IMR-90 (cell line): ENCODE measurements at regions not wholly inside any gene's neighbourhood (a gene's known extent, or its start where the extent isn't known, plus 50 kb on each side); places are given as distances from the start of the nearest gene placed in this dataset.

ENCODE experiments used
- ATAC-seq: fragments of 200-7000 bp; cut with Tn5 transposase; 2 replicates; pipeline ENCODE4 v1.9.1; 2020; ENCODE audit warnings: low read depth, mild to moderate bottlenecking, moderate library complexity
- BruUV-seq: library from RNA; stranded (reverse); fragments of 400-500 nt; replicated peaks from 2 replicates; lab custom pipeline; 2021; lab: Mats Ljungman, UMichigan
- CTCF ChIA-PET: fragments of 300-600 bp; formaldehyde crosslinking; extraction: SDS; loops from one replicate; lab custom pipeline; 2021; ENCODE audit warnings: antibody characterized with exemption; lab: Yijun Ruan, JAX
- POLR2A ChIA-PET: fragments of 300-600 bp; sonication (Branson Sonifier 250); formaldehyde crosslinking; loops from one replicate; lab custom pipeline; 2022; ENCODE audit warnings: antibody characterized with exemption; ENCODE audit not compliant: unreplicated experiment; lab: Charles Lee
- DNase-seq: peaks from one replicate; pipeline ENCODE4 v3.0.0; 2013
- H2AFZ ChIP-seq: replicated peaks from 2 replicates; pipeline ENCODE3; 2013; ENCODE audit warnings: low read length, mild to moderate bottlenecking; ENCODE audit not compliant: poor library complexity
- H2AK5ac ChIP-seq: 2 replicates; pipeline ENCODE4 v1.6.1; 2013; ENCODE audit warnings: low read depth, low read length, inconsistent platforms
- H2AK9ac ChIP-seq: replicated peaks from 2 replicates; pipeline ENCODE3; 2013; ENCODE audit warnings: mild to moderate bottlenecking, low read depth, low read length, moderate library complexity; ENCODE audit not compliant: poor library complexity
- H2BK120ac ChIP-seq: 2 replicates; pipeline ENCODE4 v1.6.1; 2013; ENCODE audit warnings: low read depth, low read length, inconsistent platforms
- H2BK15ac ChIP-seq: 3 replicates; pipeline ENCODE4 v1.6.1; 2013; ENCODE audit warnings: low read depth, low read length, inconsistent platforms
- H2BK20ac ChIP-seq: 2 replicates; pipeline ENCODE4 v1.6.1; 2013; ENCODE audit warnings: low read depth, mild to moderate bottlenecking, inconsistent platforms, low read length, moderate library complexity
- H2BK5ac ChIP-seq: 2 replicates; pipeline ENCODE4 v1.6.1; 2013; ENCODE audit warnings: mild to moderate bottlenecking, low read depth, low read length, inconsistent platforms; ENCODE audit not compliant: poor library complexity, severe bottlenecking
- H3K14ac ChIP-seq: replicated peaks from 2 replicates; pipeline ENCODE4 v1.6.1; 2013; ENCODE audit warnings: low read depth, low read length, inconsistent platforms
- H3K18ac ChIP-seq: 2 replicates; pipeline ENCODE4 v1.6.1; 2013; ENCODE audit warnings: low read depth, low read length, control low read depth
- H3K23ac ChIP-seq: 2 replicates; pipeline ENCODE4 v1.6.1; 2013; ENCODE audit warnings: low read depth, low read length, inconsistent platforms
- H3K27ac ChIP-seq: 2 replicates; pipeline ENCODE4 v1.5.1; 2013; ENCODE audit warnings: mild to moderate bottlenecking, control low read depth, low read length; ENCODE audit not compliant: insufficient read depth
- H3K27me3 ChIP-seq: 2 replicates; pipeline ENCODE4 v1.6.1; 2013; ENCODE audit warnings: low read length; ENCODE audit not compliant: control insufficient read depth, insufficient read depth
- H3K36me3 ChIP-seq: 2 replicates; pipeline ENCODE4 v1.6.1; 2013; ENCODE audit warnings: low read length, mixed read lengths; ENCODE audit not compliant: control insufficient read depth, insufficient read depth
- H3K4ac ChIP-seq: 2 replicates; pipeline ENCODE4 v1.6.1; 2013; ENCODE audit warnings: low read depth, low read length, inconsistent platforms
- H3K4me1 ChIP-seq: 2 replicates; pipeline ENCODE4 v1.6.1; 2013; ENCODE audit warnings: low read length, mixed read lengths; ENCODE audit not compliant: control insufficient read depth, insufficient read depth
- H3K4me2 ChIP-seq: 2 replicates; pipeline ENCODE4 v1.6.1; 2013; ENCODE audit warnings: low read depth, mild to moderate bottlenecking, control low read depth, low read length, moderate library complexity
- H3K4me3 ChIP-seq: 2 replicates; pipeline ENCODE4 v1.5.1; 2013; ENCODE audit warnings: low read depth, mild to moderate bottlenecking, control low read depth, low read length, moderate library complexity; ENCODE audit not compliant: insufficient read depth
- H3K56ac ChIP-seq: 2 replicates; pipeline ENCODE4 v1.6.1; 2013; ENCODE audit warnings: low read length, inconsistent platforms; ENCODE audit not compliant: insufficient read depth; ENCODE audit errors: extremely low read depth
- H3K79me1 ChIP-seq, 2 experiments: 2 replicates each; pipeline ENCODE4 v1.6.1; 2013; ENCODE audit warnings: low read length in 2 of 2, inconsistent platforms in 1 of 2, low read depth in 1 of 2
- H3K9ac ChIP-seq: 2 replicates; pipeline ENCODE4 v1.6.1; 2013; ENCODE audit warnings: low read depth, low read length, control low read depth
- H3K9me1 ChIP-seq: 2 replicates; pipeline ENCODE4 v1.6.1; 2013; ENCODE audit warnings: low read length, inconsistent platforms; ENCODE audit not compliant: insufficient read depth
- H3K9me3 ChIP-seq: 2 replicates; pipeline ENCODE4 v1.6.1; 2013; ENCODE audit warnings: low read length; ENCODE audit not compliant: control insufficient read depth, insufficient read depth
- H4K20me1 ChIP-seq: 2 replicates; pipeline ENCODE4 v1.6.1; 2013; ENCODE audit warnings: low read length, inconsistent platforms; ENCODE audit not compliant: insufficient read depth
- H4K5ac ChIP-seq: 2 replicates; pipeline ENCODE4 v1.6.1; 2013; ENCODE audit warnings: mild to moderate bottlenecking, low read depth, low read length, control low read depth
- H4K8ac ChIP-seq, 2 experiments: 2 replicates each; pipeline ENCODE4 v1.6.1; 2013; ENCODE audit warnings: low read depth in 2 of 2, low read length in 2 of 2, control low read depth in 1 of 2, inconsistent platforms in 1 of 2
- H4K91ac ChIP-seq: 2 replicates; pipeline ENCODE4 v1.6.1; 2013; ENCODE audit warnings: low read depth, low read length, inconsistent platforms; ENCODE audit not compliant: insufficient read depth
- CEBPB ChIP-seq: IDR thresholded peaks from 2 replicates; pipeline ENCODE4 v1.6.1; 2012; ENCODE audit warnings: low read depth, low read length, improper control_type of control experiment
- MAFK ChIP-seq: IDR thresholded peaks from 2 replicates; pipeline ENCODE4 v1.6.1; 2012; ENCODE audit warnings: low read depth, low read length, improper control_type of control experiment
- MXI1 ChIP-seq: IDR thresholded peaks from 2 replicates; pipeline ENCODE4 v1.6.1; 2012; ENCODE audit warnings: low read depth, mild to moderate bottlenecking, low read length, moderate library complexity, borderline replicate concordance
- POLR2A ChIP-seq: IDR thresholded peaks from 2 replicates; pipeline ENCODE4 v1.6.1; 2012; ENCODE audit warnings: mild to moderate bottlenecking, low read depth, low read length
- RAD21 ChIP-seq: IDR thresholded peaks from 2 replicates; pipeline ENCODE4 v1.6.1; 2012; ENCODE audit warnings: low read length, improper control_type of control experiment
- RCOR1 ChIP-seq: IDR thresholded peaks from 2 replicates; pipeline ENCODE4 v1.6.1; 2012; ENCODE audit warnings: mild to moderate bottlenecking, low read length, improper control_type of control experiment; ENCODE audit not compliant: insufficient replicate concordance
- SMC3 ChIP-seq: fragments of 150-350 bp; IDR thresholded peaks from 2 replicates; pipeline ENCODE4 v1.6.1; 2016; ENCODE audit warnings: low read depth, mild to moderate bottlenecking, antibody characterized with exemption, low read length, moderate library complexity
- WGBS, 2 experiments: methylation state at CpG; one replicate each; pipeline versions ENCODE4 v1.1.5 to v1.1.7; 2013; ENCODE audit warnings: missing lambda C conversion rate in 2 of 2; ENCODE audit not compliant: insufficient read length in 1 of 2; ENCODE audit errors: extremely low coverage in 2 of 2; 5-methylcytosine and 5-hydroxymethylcytosine counted together
- dilution Hi-C: fragments of 300-500 bp; cut with HindIII; formaldehyde crosslinking; loops from one replicate; pipeline ENCODE4 v1.14.3; 2018; ENCODE audit warnings: low sequenced_read_pairs; ENCODE audit not compliant: unreplicated experiment
- in situ Hi-C: fragments of 300-500 bp; cut with MboI; formaldehyde crosslinking; loops from 3 replicates; pipeline ENCODE4 v1.14.3; 2019; ENCODE audit warnings: low sequenced_read_pairs, inconsistent platforms, mixed read lengths
- intact Hi-C: fragments of 100-400 bp; cut with micrococcal nuclease; formaldehyde crosslinking; loops from 2 replicates; pipeline ENCODE4 v1.10.0; 2022
- TF ChIP-seq, protein P1 (sequence below): conservative IDR thresholded peaks from 2 replicates; pipeline ENCODE4 v1.5.1; 2012; ENCODE audit warnings: mild to moderate bottlenecking, low read depth, low read length, improper control_type of control experiment
- TF ChIP-seq, protein P2 (sequence below): fragments of 150-350 bp; IDR thresholded peaks from 2 replicates; pipeline ENCODE4 v1.6.1; 2017; ENCODE audit warnings: mild to moderate bottlenecking, antibody characterized with exemption, low read length, low read depth

DNA sequence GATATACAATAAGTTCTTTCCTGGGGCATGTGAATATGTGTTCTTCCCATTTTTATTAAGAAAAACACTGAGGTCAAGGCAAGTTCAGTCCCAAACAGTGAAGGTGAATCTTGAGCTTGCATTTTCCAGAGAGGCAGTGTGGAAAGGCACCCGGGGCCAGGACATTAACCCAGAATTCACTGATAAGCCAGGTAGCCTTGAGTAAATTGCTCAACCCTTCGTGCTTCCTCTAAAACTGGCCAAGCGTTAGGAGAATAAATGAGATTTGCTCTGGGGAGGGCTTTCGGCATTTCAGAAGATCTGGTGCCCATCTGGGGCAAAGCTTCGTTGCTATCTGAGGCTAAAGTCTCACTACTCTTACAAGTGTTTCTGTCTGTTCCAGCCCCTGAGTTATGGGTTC lies 57.1 kb upstream of the KAZN start:
- WGBS, 2 experiments = 60% methylated on average over 1 of the region's 5 CpGs; no CpG with 5 or more reads in 1 of the 2 experiments
- H3K56ac ChIP-seq = no peak overlapping the region
- H2AFZ ChIP-seq = no peak overlapping the region
- BruUV-seq = no TSS peak
- POLR2A ChIA-PET = no interaction called here
- no peak overlapping the region for H3K4me3 ChIP-seq
- H4K5ac ChIP-seq = no peak overlapping the region
- H2AK5ac ChIP-seq = no peak overlapping the region
- no peak for DNase-seq
- no peak overlapping the region for H4K91ac ChIP-seq
- no peak overlapping the region for H3K23ac ChIP-seq
- no peak overlapping the region for H2BK20ac ChIP-seq
- H3K18ac ChIP-seq = no peak overlapping the region
- H3K4me2 ChIP-seq = no peak overlapping the region
- H3K4ac ChIP-seq = no peak overlapping the region
- no peak overlapping the region for H2BK15ac ChIP-seq
- H3K36me3 ChIP-seq = no peaks in the 10 kb centered on the region
- H3K79me1 ChIP-seq = no peaks in the 10 kb centered on the region
- intact Hi-C loops = no loop called here
- TF ChIP-seq MXI1 (no peak), RAD21 (no peak), RCOR1 (no peak), SMC3 (no peak), CEBPB (no peak), MAFK (no peak), POLR2A (no peak)
- TF ChIP-seq, protein P1, sequence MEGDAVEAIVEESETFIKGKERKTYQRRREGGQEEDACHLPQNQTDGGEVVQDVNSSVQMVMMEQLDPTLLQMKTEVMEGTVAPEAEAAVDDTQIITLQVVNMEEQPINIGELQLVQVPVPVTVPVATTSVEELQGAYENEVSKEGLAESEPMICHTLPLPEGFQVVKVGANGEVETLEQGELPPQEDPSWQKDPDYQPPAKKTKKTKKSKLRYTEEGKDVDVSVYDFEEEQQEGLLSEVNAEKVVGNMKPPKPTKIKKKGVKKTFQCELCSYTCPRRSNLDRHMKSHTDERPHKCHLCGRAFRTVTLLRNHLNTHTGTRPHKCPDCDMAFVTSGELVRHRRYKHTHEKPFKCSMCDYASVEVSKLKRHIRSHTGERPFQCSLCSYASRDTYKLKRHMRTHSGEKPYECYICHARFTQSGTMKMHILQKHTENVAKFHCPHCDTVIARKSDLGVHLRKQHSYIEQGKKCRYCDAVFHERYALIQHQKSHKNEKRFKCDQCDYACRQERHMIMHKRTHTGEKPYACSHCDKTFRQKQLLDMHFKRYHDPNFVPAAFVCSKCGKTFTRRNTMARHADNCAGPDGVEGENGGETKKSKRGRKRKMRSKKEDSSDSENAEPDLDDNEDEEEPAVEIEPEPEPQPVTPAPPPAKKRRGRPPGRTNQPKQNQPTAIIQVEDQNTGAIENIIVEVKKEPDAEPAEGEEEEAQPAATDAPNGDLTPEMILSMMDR = no peak
- TF ChIP-seq, protein P2, sequence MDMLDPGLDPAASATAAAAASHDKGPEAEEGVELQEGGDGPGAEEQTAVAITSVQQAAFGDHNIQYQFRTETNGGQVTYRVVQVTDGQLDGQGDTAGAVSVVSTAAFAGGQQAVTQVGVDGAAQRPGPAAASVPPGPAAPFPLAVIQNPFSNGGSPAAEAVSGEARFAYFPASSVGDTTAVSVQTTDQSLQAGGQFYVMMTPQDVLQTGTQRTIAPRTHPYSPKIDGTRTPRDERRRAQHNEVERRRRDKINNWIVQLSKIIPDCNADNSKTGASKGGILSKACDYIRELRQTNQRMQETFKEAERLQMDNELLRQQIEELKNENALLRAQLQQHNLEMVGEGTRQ = no peak
- no peaks in the 10 kb centered on the region for H3K9me3 ChIP-seq
- no peak for ATAC-seq
- no peak overlapping the region for H2BK5ac ChIP-seq
- H3K9ac ChIP-seq = no peak overlapping the region
- H3K9me1 ChIP-seq = no peaks in the 10 kb centered on the region
- H3K27me3 ChIP-seq = no peaks in the 10 kb centered on the region
- CTCF ChIA-PET = no interaction called here
- no peak overlapping the region for H4K8ac ChIP-seq
- peaks cover 3% of the 10 kb centered on the region; the same call in 1 of the 2 replicates for H3K4me1 ChIP-seq
- dilution Hi-C loops = no loop called here
- no peak overlapping the region for H2BK120ac ChIP-seq
- in situ Hi-C loops = no loop called here
- H3K27ac ChIP-seq = no peak overlapping the region
- no peak overlapping the region for H2AK9ac ChIP-seq
- no peaks in the 10 kb centered on the region for H4K20me1 ChIP-seq
- H3K14ac ChIP-seq = no peak overlapping the region
